NT2/D1 (cell line): ENCODE measurements at regions not wholly inside any gene's neighbourhood (a gene's known extent, or its start where the extent isn't known, plus 50 kb on each side); places are given as distances from the start of the nearest gene placed in this dataset.
"Not testable (repeated sequence)": the region's sequence is repeated elsewhere in the genome, so short reads cannot be mapped to it uniquely, and the experiment has no call there.

Experiments used
- SUZ12 ChIP-seq: IDR thresholded peaks from 2 replicates; pipeline ENCODE4 v1.6.1; 2011; ENCODE audit not compliant: insufficient read length, insufficient read depth; ENCODE audit errors: extremely low read depth
- ZNF274 ChIP-seq: IDR thresholded peaks from 2 replicates; pipeline ENCODE4 v1.6.1; 2011; ENCODE audit warnings: mild to moderate bottlenecking, low read depth, low read length

GRCh38 chr15:81870746-81871106 lies 175.1 kb downstream of the MEX3B start:
- TF ChIP-seq SUZ12, ZNF274: not testable (repeated sequence)
